Sigmoid colon (tissue), 6 donors: ENCODE measurements at regions not wholly inside any gene's neighbourhood (a gene's known extent, or its start where the extent isn't known, plus 50 kb on each side); places are given as distances from the start of the nearest gene placed in this dataset.

Experiments used
- DNase-seq: peaks from one replicate; pipeline ENCODE4 v3.0.0-alpha.2; 2019
- H3K27ac ChIP-seq, 4 donors: fragments of 200-600 bp; sonication (generic); one replicate each; pipeline ENCODE4 v1.5.1; 2016 to 2019; ENCODE audit warnings: mild to moderate bottlenecking in 1 of 4
- H3K27me3 ChIP-seq, 3 donors: fragments of 200-600 bp; sonication (generic); one replicate each; pipeline ENCODE4 v1.5.1; 2019; ENCODE audit warnings: mild to moderate bottlenecking in 1 of 3
- H3K36me3 ChIP-seq, 4 donors: fragments of 200-600 bp; sonication (generic); one replicate each; pipeline ENCODE4 v1.5.1; 2016 to 2019
- H3K4me1 ChIP-seq, 4 donors: fragments of 200-600 bp; sonication (generic); one replicate each; pipeline ENCODE4 v1.5.1; 2017 to 2019
- H3K4me3 ChIP-seq, 4 donors: fragments of 200-600 bp; sonication (generic); one replicate each; pipeline ENCODE4 v1.5.1; 2017 to 2019; ENCODE audit warnings: mild to moderate bottlenecking in 2 of 4, moderate library complexity in 1 of 4
- H3K9me3 ChIP-seq, 4 donors: fragments of 200-600 bp in 3 of 4; sonication (generic) in 3 of 4; one replicate each; pipeline versions ENCODE4 v1.5.1 to v1.6.1; 2013 to 2019
- CTCF ChIP-seq, 4 experiments: fragments of 450-650 bp in 3 of 4; fragments of 200-600 bp in 1 of 4; IDR thresholded peaks; one replicate each; pipeline ENCODE4 v1.5.1; 2016 to 2019; ENCODE audit warnings: antibody characterized with exemption in 4 of 4, mild to moderate bottlenecking in 3 of 4, moderate library complexity in 2 of 4
- EP300 ChIP-seq, 4 donors: sonication (generic); formaldehyde crosslinking; IDR thresholded peaks; one replicate each; pipeline ENCODE4 v1.6.1; 2017; ENCODE audit warnings: antibody characterized with exemption in 4 of 4
- POLR2A ChIP-seq, 2 donors: fragments of 450-650 bp; IDR thresholded peaks; one replicate each; pipeline ENCODE4 v1.6.1; 2016; ENCODE audit warnings: antibody characterized with exemption in 2 of 2, mild to moderate bottlenecking in 2 of 2, moderate library complexity in 2 of 2
- POLR2AphosphoS5 ChIP-seq, 4 donors: sonication (generic); formaldehyde crosslinking; IDR thresholded peaks; one replicate each; pipeline ENCODE4 v1.6.1; 2017; ENCODE audit warnings: antibody characterized with exemption in 4 of 4
- WGBS, 2 donors: extraction: QIAGEN DNeasy Blood & Tissue Kit; methylation state at CpG; one replicate each; pipeline ENCODE4 v1.1.7; 2013; 5-methylcytosine and 5-hydroxymethylcytosine counted together
- intact Hi-C: fragments of 100-400 bp; cut with DNase I; formaldehyde crosslinking; loops from one replicate; pipeline ENCODE4 v1.15.1; 2023
- donor health status: healthy with polysubstance abuse.
- donor health status: healthy.

- Histone ChIP-seq H3K27ac (no peak overlapping the region), H3K9me3 (no peaks in the 10 kb centered on the region), H3K4me3 (no peak overlapping the region), H3K36me3 (no peaks in the 10 kb centered on the region), H3K4me1 (peaks cover 0 to 4% (median 2%) of the 10 kb centered on the region in 4 donors), H3K27me3 (no peaks in the 10 kb centered on the region)
- TF ChIP-seq EP300 (IDR thresholded peaks at IDR 0.05), result no peak
- no peak for TF ChIP-seq POLR2A (IDR thresholded peaks at IDR 0.05)
- no peak for TF ChIP-seq POLR2AphosphoS5 (IDR thresholded peaks at IDR 0.05)
- no peak for TF ChIP-seq CTCF (IDR thresholded peaks at IDR 0.05)
- intact Hi-C loops, result no loop called here
- no peak for DNase-seq
- WGBS, 2 donors, result 34 to 60% methylated on average over 7 of the region's 7 CpGs
These were observed 71.7 kb upstream of the ZNRF2 start for GRCh38 chr7:30212701-30213111.

GRCh38 chr7:30213637-30214036 is 70.8 kb upstream of the ZNRF2 start:
- H3K27me3 ChIP-seq, result no peaks in the 10 kb centered on the region
- intact Hi-C loops, result no loop called here
- H3K4me3 ChIP-seq, result no peak overlapping the region
- H3K4me1 ChIP-seq, result peaks cover 0 to 4% (median 2%) of the 10 kb centered on the region in 4 donors
- H3K9me3 ChIP-seq, result no peaks in the 10 kb centered on the region
- no peak overlapping the region for H3K27ac ChIP-seq
- TF ChIP-seq POLR2AphosphoS5 (IDR thresholded peaks at IDR 0.05), result no peak
- TF ChIP-seq POLR2A (IDR thresholded peaks at IDR 0.05), result no peak
- TF ChIP-seq EP300 (IDR thresholded peaks at IDR 0.05), result no peak
- no peak for DNase-seq
- no peaks in the 10 kb centered on the region for H3K36me3 ChIP-seq

GRCh38 chr7:30214651-30215137 is 69.7 kb upstream of the ZNRF2 start:
- H3K4me1 ChIP-seq, result peaks cover 0 to 4% (median 2%) of the 10 kb centered on the region in 4 donors
- peaks cover 0 to 6% (median 0%) of the 10 kb centered on the region in 4 donors for H3K9me3 ChIP-seq
- DNase-seq, result no peak

GRCh38 chr7:30221764-30222163 is 62.6 kb upstream of the ZNRF2 start:
- TF ChIP-seq POLR2AphosphoS5 (IDR thresholded peaks at IDR 0.05) (no peak), CTCF (IDR thresholded peaks at IDR 0.05) (no peak)
- no peak for DNase-seq
- Histone ChIP-seq H3K4me3 (no peak overlapping the region), H3K36me3 (no peaks in the 10 kb centered on the region), H3K9me3 (peaks cover 0 to 7% (median 0%) of the 10 kb centered on the region in 4 donors), H3K27me3 (no peaks in the 10 kb centered on the region), H3K4me1 (peaks cover 0 to 17% (median 14%) of the 10 kb centered on the region in 4 donors), H3K27ac (no peak overlapping the region)
- 89 to 94% methylated on average over 5 of the region's 5 CpGs for WGBS, 2 donors
- intact Hi-C loops, result no loop called here

More at GRCh38 chr7:30214651-30215137, 69.7 kb upstream of the ZNRF2 start:
- intact Hi-C loops, result no loop called here
- Histone ChIP-seq H3K27me3 (no peaks in the 10 kb centered on the region), H3K27ac (no peak overlapping the region), H3K4me3 (no peak overlapping the region), H3K36me3 (no peaks in the 10 kb centered on the region)
- 91 to 95% methylated on average over 8 of the region's 8 CpGs for WGBS, 2 donors
- TF ChIP-seq POLR2A (IDR thresholded peaks at IDR 0.05) (no peak), EP300 (IDR thresholded peaks at IDR 0.05) (no peak), POLR2AphosphoS5 (IDR thresholded peaks at IDR 0.05) (no peak), CTCF (IDR thresholded peaks at IDR 0.05) (no peak)

- Histone ChIP-seq H3K27ac (no peak overlapping the region), H3K9me3 (peaks cover 0 to 7% (median 0%) of the 10 kb centered on the region in 4 donors), H3K27me3 (no peaks in the 10 kb centered on the region), H3K4me3 (no peak overlapping the region), H3K36me3 (no peaks in the 10 kb centered on the region), H3K4me1 (peaks cover 0 to 17% (median 14%) of the 10 kb centered on the region in 4 donors)
- DNase-seq, result no peak
- intact Hi-C loops, result no loop called here
- WGBS, 2 donors, result 82 to 87% methylated on average over 8 of the region's 8 CpGs
- no peak for TF ChIP-seq POLR2A (IDR thresholded peaks at IDR 0.05)
- TF ChIP-seq POLR2AphosphoS5 (IDR thresholded peaks at IDR 0.05), result no peak
- TF ChIP-seq EP300 (IDR thresholded peaks at IDR 0.05), result no peak
- no peak for TF ChIP-seq CTCF (IDR thresholded peaks at IDR 0.05)
These were observed 61.7 kb upstream of the ZNRF2 start for GRCh38 chr7:30222515-30223215.
